Mucosa of descending colon (tissue), 3 donors: ENCODE measurements at regions not wholly inside any gene's neighbourhood (a gene's known extent, or its start where the extent isn't known, plus 50 kb on each side); places are given as distances from the start of the nearest gene placed in this dataset.

ENCODE experiments used
- ATAC-seq: fragments of 200-7000 bp; cut with Tn5 transposase; one replicate; pipeline ENCODE4 v1.9.1; 2020; ENCODE audit warnings: mild to moderate bottlenecking, moderate library complexity
- DNase-seq, 3 donors: peaks; one replicate each; pipeline ENCODE4 v3.0.0-alpha.2; 2020
- H3K36me3 ChIP-seq: fragments of 200-600 bp; one replicate; pipeline ENCODE4 v1.8.0; 2021; ENCODE audit warnings: low read depth, mild to moderate bottlenecking
- H3K4me1 ChIP-seq: fragments of 200-600 bp; one replicate; pipeline ENCODE4 v1.8.0; 2021; ENCODE audit warnings: low read depth, mild to moderate bottlenecking
- H3K4me3 ChIP-seq: fragments of 200-600 bp; one replicate; pipeline ENCODE4 v1.8.0; 2021; ENCODE audit warnings: mild to moderate bottlenecking
- H3K9me3 ChIP-seq: fragments of 200-600 bp; one replicate; pipeline ENCODE4 v1.8.0; 2021; ENCODE audit warnings: mild to moderate bottlenecking
- intact Hi-C, 2 donors: fragments of 100-400 bp; cut with DNase I in 1 of 2; cut with micrococcal nuclease in 1 of 2; formaldehyde crosslinking; loops; one replicate each; pipeline versions ENCODE4 v1.11.0 to v1.11.1; 2022; cut with DNase I, micrococcal nuclease
- TF ChIP-seq, protein P1 (sequence below): fragments of 200-600 bp; IDR thresholded peaks from one replicate; pipeline ENCODE4 v1.8.0; 2022; ENCODE audit warnings: antibody characterized with exemption, mild to moderate bottlenecking
- donor health status: DM: no; HTN: no; CAD: no; lungs with moderate emphysema.
- donor health status: DM: no; HTN: no; CAD: no.
- donor health status: DM: no; HTN: yes; CAD: no.

GRCh38 chr17:68125111-68125870, 89.8 kb downstream of the KPNA2 start:
- no peak for ATAC-seq
- Histone ChIP-seq H3K36me3 (no peaks in the 10 kb centered on the region), H3K9me3 (peaks cover 3% of the 10 kb centered on the region), H3K4me3 (no peak overlapping the region), H3K4me1 (no peaks in the 10 kb centered on the region)
- intact Hi-C loops, result no loop called here
- TF ChIP-seq, protein P1, sequence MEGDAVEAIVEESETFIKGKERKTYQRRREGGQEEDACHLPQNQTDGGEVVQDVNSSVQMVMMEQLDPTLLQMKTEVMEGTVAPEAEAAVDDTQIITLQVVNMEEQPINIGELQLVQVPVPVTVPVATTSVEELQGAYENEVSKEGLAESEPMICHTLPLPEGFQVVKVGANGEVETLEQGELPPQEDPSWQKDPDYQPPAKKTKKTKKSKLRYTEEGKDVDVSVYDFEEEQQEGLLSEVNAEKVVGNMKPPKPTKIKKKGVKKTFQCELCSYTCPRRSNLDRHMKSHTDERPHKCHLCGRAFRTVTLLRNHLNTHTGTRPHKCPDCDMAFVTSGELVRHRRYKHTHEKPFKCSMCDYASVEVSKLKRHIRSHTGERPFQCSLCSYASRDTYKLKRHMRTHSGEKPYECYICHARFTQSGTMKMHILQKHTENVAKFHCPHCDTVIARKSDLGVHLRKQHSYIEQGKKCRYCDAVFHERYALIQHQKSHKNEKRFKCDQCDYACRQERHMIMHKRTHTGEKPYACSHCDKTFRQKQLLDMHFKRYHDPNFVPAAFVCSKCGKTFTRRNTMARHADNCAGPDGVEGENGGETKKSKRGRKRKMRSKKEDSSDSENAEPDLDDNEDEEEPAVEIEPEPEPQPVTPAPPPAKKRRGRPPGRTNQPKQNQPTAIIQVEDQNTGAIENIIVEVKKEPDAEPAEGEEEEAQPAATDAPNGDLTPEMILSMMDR, result no peak
- no peak for DNase-seq

DNA sequence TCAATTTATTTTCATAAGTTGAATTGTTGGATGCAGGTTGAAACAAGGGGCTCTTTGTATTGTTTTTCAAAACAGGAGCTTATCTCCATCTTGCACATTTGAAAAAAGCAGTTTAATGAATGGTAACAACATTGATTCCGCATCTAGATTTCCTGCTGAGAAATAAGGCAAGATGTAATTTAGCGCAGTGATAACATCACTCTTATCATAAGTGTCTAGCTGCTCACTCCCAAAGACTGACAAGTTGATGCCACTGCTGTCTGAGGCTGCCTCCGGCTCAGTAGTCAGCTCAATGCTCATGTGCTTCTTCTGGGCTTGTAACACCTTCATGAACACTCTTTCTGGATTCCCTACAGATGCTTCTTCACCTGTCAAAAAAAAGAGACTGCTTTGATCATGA, 92.4 kb downstream of the KPNA2 start:
- TF ChIP-seq, protein P1, result no peak
- ATAC-seq, result no peak
- Histone ChIP-seq H3K4me3 (no peak overlapping the region), H3K9me3 (no peaks in the 10 kb centered on the region), H3K36me3 (no peaks in the 10 kb centered on the region), H3K4me1 (no peaks in the 10 kb centered on the region)
- intact Hi-C loops, result no loop called here
- no peak for DNase-seq

DNA sequence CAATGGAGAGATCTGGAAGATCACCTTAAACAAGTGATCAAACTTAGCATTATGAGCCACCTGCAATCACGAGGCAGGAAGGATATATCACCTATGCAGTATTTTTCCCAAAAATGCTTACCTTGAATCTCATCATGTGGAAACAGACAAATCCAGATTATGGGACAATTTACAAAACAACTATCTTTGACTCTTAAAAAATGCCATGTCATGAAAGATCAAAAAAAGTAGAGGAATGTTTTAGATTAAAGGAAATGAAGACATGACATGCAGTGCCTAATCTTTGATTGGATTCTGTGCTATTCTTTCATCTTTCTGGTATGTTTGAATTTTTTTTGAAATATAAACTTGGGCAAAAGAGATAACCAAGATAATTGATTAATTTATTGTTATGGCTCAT, 95.9 kb downstream of the KPNA2 start:
- H3K4me1 ChIP-seq, result no peaks in the 10 kb centered on the region
- ATAC-seq, result no peak
- no peaks in the 10 kb centered on the region for H3K36me3 ChIP-seq
- TF ChIP-seq, protein P1, result no peak
- no peaks in the 10 kb centered on the region for H3K9me3 ChIP-seq
- H3K4me3 ChIP-seq, result no peak overlapping the region
- DNase-seq, result no peak
- intact Hi-C loops, result no loop called here

- DNase-seq, result no peak
- no peaks in the 10 kb centered on the region for H3K4me1 ChIP-seq
- H3K9me3 ChIP-seq, result no peaks in the 10 kb centered on the region
- TF ChIP-seq, protein P1, result no peak
- no peak for ATAC-seq
- intact Hi-C loops, result no loop called here
- no peak overlapping the region for H3K4me3 ChIP-seq
- H3K36me3 ChIP-seq, result no peaks in the 10 kb centered on the region
Measured at GRCh38 chr17:68133346-68134045, 98.0 kb downstream of the KPNA2 start.

DNA sequence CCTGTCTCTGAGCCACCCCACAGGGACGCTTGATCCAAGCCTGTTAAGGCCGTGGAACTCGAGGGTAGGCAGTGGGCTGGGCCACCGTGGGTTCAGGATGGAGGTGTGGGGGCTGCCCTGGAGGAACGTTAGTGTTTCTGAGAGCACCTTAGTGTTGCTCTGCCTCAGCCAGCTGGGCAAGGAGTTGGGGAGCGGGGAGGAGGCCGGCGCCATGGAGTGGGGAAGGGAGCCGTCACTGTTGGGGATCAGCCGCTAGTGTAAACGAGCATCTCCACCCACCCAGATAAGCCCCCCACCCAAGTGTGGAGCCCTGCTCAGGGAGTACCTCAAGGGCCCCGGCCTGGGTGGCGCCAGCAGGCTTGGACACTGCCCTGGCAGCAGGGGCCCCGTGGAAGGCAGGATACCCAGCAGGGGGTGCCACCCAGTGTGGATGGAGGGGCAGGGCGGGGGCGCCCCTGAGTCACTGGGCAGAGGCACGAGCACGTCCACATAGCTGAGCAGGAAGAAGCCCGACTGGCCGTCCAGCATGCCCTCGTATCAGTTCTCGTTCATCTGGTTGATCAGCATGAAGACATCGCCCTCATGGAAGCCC, 98.6 kb downstream of the KPNA2 start:
- Histone ChIP-seq H3K36me3 (no peaks in the 10 kb centered on the region), H3K9me3 (no peaks in the 10 kb centered on the region), H3K4me1 (no peaks in the 10 kb centered on the region), H3K4me3 (no peak overlapping the region)
- intact Hi-C loops, result no loop called here
- no peak for ATAC-seq
- DNase-seq, result no peak
- TF ChIP-seq, protein P1, result no peak
